ENCODE measurements at regions not wholly inside any gene's neighbourhood (a gene's known extent, or its start where the extent isn't known, plus 50 kb on each side); places are given as distances from the start of the nearest gene placed in this dataset.

DNA sequence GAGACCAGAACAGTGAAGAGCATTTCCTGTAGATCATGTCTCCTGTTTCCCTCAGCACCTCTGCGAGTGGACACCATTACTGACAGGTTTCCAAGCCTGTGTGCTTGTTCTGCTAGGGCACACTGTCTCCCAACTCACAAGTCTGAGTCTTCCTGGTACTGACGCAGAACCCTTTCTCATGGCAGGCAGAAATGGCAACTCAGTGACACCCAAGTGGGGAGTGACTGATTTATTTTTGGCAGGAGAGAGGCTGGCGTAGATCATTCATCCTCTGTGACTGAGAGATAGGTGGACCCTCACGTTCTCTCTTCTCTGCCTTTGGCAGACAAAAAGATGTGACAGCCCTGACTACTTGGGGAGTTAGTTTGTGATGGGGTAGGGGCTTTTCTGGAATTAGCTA lies 183.4 kb downstream of the RFC3 start:
- DNase-seq (ENCODE audit: low read depth, low spot score): no peak

DNA sequence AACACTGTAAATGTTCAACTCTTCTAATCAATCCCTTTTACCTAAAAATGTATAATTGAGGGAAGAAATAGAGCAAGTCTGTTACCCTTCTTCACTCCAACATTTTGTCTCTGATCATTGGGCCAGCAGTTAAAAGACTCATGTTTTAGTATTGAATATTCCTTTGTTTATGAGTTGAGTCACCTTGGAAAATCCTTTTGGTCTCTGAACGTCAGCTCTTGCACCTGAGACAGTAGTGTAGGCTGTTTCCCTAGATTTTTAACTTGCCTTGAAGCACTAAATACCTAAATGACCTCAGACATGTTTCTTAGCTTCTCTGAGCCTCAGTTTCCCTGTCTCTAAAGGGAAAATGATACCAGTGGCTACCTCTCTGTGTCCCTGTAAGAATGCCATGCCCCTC lies 184.2 kb downstream of the RFC3 start:
- DNase-seq (ENCODE audit: low read depth, low spot score): no peak

DNA sequence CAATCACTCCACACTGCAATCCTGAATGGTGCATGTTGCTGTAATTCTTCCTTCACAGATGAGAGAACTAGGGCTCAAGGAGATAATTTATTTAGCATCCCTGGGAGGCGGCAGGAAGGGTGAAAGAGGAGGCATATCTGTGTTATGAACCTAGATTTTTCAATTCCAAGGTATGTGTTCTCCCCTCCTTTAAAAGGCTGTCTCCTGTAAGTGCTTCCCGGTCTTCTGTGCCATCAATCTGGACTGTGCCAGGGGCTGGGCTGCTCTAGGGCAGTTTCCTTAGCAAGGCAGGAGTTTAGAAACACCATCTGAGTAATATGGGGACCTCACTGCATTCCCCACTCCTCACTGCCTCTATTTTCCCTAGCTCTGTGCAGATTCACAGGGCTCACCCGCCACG lies 185.0 kb downstream of the RFC3 start:
- DNase-seq (ENCODE audit: low read depth, low spot score): no peak

DNA sequence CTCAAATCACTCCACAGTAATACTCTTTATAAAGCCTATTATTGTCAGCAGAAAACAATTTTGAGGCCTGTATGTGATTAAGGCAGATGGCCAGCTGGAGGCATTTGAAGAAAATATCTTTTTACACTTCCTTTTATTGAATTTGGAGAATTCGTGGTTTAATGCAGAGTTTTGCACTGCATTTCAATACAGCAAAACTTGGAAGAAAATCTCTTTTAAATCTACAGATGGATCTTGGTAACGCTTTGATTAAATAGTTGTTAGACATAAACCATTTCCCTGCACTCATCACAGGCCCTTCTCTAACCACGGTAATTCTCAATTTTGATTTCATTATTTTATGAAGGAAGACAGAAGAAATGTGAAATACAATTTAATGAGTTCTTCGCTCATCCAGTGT lies 185.7 kb downstream of the RFC3 start:
- no peak for DNase-seq (ENCODE audit: low read depth, low spot score)

DNA sequence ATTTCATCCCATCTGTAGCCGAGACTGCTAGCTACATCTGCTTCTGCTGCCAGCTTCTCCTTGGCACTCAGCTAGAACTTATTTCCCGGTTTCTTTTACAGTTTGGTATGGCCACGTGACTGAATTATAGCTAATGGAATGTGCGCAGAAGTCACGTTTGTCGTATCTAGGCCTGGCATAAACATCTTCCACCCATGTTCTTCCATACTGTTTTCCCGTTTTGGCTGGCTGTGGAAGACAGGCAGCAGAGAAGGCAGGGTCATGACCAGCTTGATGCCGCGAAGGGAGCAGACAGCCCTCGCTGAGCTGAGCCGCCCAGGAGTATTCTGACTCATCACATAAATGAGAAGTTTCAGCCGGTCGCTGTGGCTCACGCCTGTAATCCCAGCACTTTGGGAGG lies 186.7 kb downstream of the RFC3 start:
- no peak for DNase-seq (ENCODE audit: low read depth, low spot score)

DNA sequence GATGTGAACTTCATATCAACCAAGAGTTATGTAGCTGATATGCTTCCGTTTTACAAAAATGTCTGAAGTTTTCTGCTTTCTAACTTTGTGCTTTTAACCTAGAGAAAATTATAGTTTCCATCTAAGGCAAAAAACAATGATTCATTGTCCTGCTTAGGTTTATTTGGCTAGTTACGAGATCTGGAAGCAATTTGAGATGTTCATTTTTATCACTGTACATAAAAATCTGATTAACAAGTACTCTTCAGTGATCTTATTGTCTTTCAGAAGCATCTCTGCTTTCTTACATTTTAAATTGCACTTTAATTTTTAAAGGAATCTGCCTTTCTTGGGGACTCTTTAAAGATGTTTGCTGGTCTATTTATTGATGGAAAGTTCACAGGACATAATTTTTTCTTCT lies 188.1 kb downstream of the RFC3 start:
- DNase-seq (ENCODE audit: low read depth, low spot score): no peak

DNA sequence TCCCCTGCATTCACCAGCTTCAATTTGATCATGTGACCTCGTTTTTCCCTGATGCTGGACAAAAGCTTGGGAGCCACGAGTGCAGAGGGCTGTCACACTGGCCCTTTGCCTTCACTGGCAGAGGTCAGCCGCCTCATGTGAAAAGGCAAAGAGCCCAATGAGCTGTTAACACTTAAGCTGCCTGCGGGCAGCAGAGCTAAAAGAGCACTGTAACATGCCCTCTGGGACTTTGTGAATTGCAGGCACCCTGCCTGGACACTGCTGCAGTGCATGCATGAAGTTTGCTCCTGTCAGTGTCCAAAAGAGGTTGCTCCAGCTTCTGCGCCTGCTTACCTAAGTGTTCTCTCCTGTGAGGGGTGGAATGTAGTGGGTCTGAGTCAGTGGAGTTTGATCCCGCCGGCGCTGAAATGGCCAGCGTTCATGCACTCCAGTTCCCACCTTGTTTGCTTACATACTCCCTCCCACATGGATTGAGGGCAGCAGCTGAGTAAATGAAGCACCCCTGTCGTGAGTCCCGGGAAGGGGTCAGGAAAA lies 193.7 kb downstream of the RFC3 start:
- DNase-seq (ENCODE audit: low read depth, low spot score): peak; percentile 9

DNA sequence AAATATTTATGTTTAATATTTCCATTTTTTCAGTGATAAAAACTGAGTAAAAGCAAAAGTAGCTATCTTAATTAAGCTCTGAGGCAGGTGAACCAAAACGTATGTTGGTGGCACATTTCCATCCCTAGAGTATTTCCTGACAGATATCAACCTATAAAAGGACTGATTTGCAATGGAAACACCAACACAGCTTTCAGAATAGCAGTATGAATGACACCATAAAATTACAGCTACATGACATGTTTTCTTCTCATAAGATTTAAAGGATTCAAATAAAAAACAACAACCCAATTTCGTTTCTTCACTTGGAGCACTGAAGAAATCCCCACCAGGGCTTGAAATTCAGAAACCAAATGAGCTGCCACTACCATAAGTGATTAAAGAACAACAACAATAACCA lies 194.4 kb downstream of the RFC3 start:
- DNase-seq (ENCODE audit: low read depth, low spot score): no peak

DNA sequence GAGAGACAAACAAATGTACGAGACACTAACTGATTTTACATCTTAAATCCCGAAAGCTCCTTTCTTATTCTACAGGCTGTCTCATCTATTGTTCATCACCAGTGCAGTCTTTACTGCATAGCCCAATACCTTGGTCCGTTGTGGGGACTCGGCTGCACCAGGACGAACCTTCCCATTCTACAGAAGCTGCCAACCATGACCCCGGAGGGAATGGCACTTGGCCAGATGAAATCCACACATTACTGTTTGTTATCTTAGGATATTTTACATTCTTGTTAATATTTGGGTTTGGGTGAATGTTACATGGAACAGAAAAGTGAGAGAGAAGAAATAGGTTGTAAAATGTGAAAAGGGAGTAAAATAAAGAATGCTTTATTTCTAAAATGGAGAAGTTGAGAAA lies 195.1 kb downstream of the RFC3 start:
- DNase-seq (ENCODE audit: low read depth, low spot score): no peak

DNA sequence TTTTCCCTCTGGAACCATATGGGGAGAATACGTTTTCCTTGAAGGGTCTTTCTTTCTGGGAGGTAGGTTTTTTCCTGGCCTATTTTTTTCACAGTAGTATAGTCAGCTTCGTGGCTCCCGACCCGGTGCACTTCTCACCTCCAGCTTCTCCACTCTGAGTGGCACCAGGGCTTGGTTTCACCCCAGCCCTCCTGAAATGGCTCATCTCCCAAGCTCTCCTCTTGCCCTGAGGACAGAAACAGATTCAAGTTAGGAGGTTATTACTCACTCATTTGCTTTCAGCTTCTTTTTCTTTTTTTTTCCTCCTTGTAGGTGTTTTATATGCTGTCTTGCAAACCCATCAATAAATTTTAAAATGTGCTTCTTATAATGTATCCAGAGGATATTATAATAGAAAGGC lies 199.3 kb downstream of the RFC3 start:
- DNase-seq (ENCODE audit: low read depth, low spot score): no peak

DNA sequence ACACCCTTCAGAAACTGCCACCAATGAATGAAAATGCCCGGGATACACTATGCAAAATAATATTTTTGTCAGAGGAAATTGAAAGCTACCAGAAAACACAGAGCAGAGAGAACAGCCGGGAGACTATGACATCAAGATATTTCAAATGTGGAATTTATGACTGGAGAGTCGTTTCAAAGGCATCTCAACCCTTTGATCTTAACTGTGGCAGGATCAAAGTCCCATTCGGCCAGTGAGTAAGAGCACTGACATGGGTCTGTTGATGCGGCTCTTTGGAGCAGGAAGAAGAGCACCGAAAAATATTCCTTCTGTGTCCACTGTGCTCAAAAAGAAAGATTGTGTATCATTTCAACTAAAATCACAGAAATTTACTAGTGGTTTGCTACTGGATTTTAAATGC lies 201.9 kb downstream of the RFC3 start:
- peak; percentile 4 for DNase-seq (ENCODE audit: low read depth, low spot score)

DNA sequence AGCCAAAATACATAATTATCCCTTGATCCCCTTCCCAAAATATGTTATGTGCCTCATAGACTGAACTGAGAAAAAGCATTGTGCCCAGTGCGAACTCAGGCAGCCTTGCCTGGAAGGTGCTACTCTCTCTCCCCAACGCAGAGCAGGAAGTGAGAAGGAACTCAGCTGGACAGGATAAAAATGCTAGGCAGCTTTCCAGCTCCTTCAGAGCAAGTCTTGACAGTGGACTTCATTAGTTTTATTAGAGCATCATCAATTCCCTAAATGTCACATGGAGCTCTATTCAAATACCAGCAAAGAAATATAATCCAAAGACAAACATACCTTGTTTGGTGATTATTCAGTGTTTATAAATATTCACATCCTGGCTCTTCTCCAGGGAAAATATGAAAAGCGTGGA lies 202.4 kb downstream of the RFC3 start:
- no peak for DNase-seq (ENCODE audit: low read depth, low spot score)

DNA sequence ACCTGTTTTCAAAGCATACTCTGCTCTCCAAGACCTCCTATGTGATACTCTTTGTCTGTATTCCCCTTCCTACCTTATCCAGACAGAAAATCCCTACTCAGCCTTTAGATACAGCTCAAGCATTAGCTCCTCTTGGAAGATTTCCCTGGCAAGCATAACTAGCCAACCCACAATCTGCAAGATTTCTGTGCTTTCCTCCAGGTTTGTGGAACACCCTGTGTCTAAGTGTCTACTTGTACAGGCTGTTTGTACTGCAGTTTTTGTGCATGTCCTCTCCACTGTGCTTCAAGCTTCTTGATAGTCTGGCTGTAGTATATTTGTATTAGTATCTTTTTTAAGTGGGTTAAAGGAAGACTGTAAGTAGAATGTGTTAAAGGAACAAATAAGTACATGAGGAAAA lies 203.7 kb downstream of the RFC3 start:
- no peak for DNase-seq (ENCODE audit: low read depth, low spot score)

DNA sequence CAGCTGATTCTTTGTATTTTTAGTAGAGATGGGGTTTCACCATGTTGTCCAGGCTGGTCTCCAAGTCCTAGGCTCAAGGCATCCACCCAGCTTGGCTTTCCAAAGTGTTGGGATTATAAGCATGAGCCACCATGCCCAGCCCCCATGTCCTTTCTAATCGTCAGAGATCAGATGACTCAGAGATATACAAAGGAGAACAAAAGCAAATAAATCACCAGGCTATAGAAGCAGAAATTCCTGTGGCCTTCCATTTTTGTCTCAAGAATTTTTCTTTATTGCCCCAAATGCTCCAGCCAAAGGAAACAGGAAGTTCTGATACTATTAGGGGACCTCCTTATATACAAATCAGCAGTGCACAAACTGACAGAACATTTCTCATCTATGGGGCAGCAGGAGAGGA lies 207.8 kb downstream of the RFC3 start:
- no peak for DNase-seq (ENCODE audit: low read depth, low spot score)

DNA sequence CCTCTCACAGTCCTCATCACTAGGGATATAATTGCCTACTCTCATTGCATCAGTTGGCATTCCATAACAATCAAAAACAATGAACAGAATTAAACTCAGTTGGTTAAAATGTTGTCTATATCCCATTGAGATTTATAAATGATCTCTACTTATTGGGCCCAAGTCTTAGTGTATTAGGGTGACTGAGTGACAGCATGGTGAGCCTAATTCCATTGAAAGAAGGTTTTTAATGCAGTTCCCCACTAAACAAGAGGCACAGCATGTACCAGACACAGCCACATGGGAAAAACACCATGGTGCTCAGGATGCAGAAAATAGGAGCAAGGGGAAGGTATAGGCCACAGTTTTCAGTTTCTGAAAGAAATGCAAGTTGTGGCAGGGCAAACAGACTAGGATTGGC lies 208.4 kb downstream of the RFC3 start:
- DNase-seq (ENCODE audit: low read depth, low spot score): no peak

DNA sequence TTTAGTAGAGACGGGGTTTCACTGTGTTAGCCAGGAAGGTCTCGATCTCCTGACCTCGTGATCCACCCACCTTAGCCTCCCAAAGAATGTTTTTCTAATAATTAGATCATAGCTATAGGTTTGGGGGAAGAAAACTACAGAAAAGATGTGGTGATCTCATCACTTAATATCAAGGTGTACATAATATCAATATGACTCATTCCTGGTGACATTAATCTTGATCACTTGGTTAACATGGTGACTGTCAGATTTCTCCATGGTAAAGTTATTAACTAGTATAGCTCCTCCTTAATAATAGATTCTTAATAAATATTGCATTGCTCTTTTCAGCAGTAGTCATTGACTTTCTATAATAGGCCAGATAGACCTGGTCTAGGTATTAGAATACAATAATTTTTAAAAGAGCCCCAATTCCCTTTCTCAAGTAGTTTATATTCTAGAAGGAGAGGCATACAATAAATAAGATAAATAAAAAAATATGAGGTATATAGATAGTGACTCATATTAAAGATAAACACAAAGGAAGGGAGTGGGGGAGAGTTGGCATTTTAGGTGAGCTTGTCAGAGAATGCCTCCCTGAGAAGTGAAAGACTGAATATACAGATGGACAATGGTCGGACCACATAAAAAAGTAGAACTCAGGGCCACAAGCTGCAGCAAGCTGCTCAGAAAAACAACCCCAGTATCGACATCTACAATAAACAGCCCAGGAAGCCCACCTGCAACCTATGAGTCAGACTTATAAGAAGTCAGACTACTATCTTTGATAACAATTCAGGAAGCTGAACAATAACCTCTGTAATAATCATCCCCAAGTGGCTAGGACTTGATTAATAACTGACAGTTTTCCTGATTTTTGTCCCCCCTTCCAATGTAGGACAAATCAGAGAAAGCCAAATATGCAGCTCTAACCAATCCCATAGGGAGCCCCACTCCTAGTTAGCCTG lies 210.8 kb downstream of the RFC3 start:
- no peak for DNase-seq (ENCODE audit: low read depth, low spot score)

DNA sequence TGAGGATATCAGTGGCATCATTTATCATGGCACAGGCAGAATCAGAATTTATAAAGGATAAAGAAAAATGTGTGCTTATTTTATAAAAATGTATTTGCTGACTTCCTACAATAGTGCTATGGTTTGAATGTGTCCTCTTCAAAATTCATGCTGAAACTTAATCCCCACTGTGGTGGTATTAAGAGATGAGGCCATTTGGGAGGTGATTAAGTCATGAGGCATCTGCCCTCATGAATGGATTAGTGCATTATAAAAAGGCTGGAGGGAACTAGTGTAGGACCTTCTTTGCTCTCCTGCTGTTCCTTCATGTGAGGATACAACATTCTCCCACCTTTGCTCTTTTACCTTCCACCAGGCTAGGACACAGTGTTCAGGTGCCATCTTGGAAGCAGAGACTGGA lies 212.8 kb downstream of the RFC3 start:
- no peak for DNase-seq (ENCODE audit: low read depth, low spot score)

DNA sequence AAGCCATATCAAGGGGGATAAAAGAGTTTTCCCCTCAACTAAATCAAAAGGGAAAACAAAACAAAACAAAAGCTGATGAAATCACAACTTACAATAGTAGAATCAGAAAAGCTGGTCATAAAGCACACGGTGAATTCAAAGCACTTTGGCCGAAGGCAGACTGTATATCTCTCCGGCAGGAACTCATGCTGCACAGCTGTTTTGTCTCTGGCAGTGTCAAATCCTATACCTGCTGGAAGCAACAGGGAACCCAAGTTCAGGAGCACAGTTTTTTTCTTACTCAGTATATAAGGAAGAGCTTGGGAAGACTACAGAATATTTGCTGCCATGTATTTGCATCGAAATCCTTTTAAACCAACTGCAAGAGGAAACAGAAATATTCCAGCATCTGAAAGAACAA lies 213.7 kb downstream of the RFC3 start:
- DNase-seq (ENCODE audit: low read depth, low spot score): no peak

DNA sequence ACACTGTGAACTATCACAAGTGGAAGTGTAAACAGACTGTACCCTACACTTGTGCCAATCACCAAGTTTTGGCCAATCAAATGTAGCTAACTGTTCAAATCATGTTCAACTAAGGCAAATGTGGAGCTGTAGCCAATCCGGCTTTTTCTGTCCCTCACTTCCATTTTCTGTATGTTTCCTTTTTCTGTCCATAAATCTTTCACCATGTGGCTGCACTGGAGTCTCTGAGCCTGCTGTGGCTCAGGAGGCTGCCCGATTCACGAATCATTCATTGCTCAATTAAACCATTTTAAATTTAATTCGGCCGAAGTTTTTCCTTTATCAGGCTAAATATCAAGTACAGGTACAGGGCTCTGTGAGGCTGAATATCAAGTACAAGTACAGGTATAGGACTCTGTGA lies 216.5 kb downstream of the RFC3 start:
- no peak for DNase-seq (ENCODE audit: low read depth, low spot score)

DNA sequence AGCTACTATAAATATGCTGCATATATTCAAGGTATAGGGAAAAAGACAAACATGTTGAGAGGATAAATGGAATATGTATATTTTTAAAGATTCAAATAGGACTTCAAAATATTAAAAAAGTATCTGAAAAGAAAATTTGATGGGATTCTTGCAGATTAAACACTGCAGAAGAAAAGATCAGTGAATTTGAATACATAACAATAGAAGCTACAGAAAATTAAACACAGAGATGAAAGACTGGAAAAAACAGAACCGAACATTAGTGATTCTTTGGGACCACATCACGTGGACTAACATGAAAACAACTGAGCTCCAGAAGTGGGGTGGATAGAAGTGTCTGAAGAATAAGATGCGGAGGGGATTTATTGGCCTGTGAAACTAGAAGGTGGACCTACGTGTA lies 217.2 kb downstream of the RFC3 start:
- DNase-seq (ENCODE audit: low read depth, low spot score): no peak

DNA sequence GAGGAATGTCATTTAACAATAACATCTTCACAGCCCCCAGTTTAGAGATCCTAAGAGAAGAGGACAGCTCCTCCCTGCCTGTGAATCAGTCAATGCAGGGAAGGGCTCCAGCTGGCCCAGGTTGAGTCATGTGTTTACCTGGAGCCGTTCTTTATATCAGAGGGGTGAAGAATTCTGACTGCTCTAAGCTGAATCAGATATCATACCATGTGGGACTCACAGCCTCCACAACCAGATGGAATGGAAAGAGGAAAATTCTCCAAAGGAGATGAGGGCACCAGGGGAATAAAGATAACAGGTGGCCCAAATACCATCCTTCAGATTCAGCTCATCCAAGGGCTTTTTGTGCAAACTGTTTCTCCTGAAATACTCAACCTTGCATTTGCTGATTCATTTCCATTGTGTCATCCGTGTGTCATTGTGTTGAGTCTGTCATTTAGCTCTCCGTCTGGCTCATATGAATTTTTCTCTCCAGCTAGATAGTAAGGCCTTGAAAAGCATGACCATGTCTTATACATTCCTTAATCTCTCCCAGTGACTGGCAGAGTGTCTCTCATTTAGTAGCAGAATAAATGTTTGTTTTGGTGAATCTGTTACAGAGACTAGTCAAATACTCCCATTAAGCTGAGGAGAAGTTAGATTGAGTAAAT lies 217.9 kb downstream of the RFC3 start:
- no peak for DNase-seq (ENCODE audit: low read depth, low spot score)

DNA sequence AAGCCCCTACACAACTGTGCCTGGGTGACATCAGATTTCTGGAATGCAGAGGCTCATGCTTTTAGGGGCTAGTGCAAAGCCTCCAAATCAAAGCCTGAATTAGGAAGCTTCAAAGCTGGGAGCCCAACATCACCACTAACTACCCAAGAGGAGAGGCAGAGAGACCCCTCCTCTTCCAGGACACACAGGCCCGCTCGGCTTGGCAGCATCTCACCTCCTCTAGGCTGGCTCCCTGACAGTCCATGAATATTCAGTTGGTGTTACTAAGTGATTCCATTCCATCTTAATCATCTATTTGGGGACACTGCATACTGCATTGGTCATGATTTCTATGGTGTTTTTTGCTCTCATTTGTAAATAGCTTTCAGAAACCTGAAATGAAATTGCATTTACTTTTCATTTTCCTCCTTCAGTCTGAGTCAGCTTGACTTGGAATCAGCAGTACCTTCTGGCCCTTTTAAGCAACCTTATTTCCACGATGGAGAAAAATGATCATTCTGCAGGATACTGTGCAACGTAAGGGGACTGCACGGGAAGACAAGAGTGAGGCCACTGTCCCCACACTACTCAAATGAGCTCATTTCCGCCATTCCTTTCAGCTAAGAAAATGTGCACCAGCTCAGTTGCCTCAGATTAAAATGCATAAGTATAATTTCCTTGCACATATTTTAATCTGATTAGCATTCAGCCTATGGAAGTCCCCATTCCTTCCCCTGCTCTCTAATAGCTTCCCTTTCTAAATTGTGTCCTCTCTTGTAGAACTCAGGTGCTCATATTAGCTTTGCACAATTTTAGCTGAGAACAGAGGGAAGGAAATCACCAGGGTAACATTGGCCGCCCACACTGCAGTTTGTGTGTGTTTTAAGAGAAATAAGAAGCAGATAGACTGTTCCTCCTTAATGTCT lies 219.9 kb downstream of the RFC3 start:
- peak; percentile 28 for DNase-seq (ENCODE audit: low read depth, low spot score)

Measured in ELF-1 (cell line).